HPDE6-E6E7 (cell line): ENCODE measurements at regions not wholly inside any gene's neighbourhood (a gene's known extent, or its start where the extent isn't known, plus 50 kb on each side); places are given as distances from the start of the nearest gene placed in this dataset.
"Not testable (repeated sequence)": the region's sequence is repeated elsewhere in the genome, so short reads cannot be mapped to it uniquely, and the experiment has no call there.

Source experiments
- DNase-seq: peaks from one replicate; pipeline ENCODE4 v3.0.0; 2011; ENCODE audit warnings: missing footprints; ENCODE audit errors: extremely low spot score

- DNase-seq = peak; percentile 5
Observed at GRCh38 chr5:90285581-90285980, 124.0 kb downstream of the CETN3 start.

- DNase-seq = no peak
Observed at GRCh38 chr5:90284375-90284774, 125.2 kb downstream of the CETN3 start.

GRCh38 chr5:90279091-90279490, 130.5 kb downstream of the CETN3 start:
- DNase-seq = no peak

GRCh38 chr5:90274216-90274615, 135.3 kb downstream of the CETN3 start:
- DNase-seq = no peak

GRCh38 chr5:90267646-90268045, 141.9 kb downstream of the CETN3 start:
- no peak for DNase-seq

- no peak for DNase-seq
Observed at GRCh38 chr5:90265545-90265857, 144.1 kb downstream of the CETN3 start.

GRCh38 chr5:90264689-90265544, 144.6 kb downstream of the CETN3 start:
- peak; percentile 26 for DNase-seq

GRCh38 chr5:90263102-90263820, 146.3 kb downstream of the CETN3 start:
- DNase-seq = no peak

- DNase-seq = no peak
Observed at GRCh38 chr5:90251447-90251846, 158.1 kb downstream of the CETN3 start.

GRCh38 chr5:90248640-90249039, 160.9 kb downstream of the CETN3 start:
- no peak for DNase-seq

- DNase-seq = not testable (repeated sequence)
Observed at GRCh38 chr5:90243848-90244247, 165.7 kb downstream of the CETN3 start.

- DNase-seq = no peak
Observed at GRCh38 chr5:90233476-90233875, 176.1 kb downstream of the CETN3 start.

- no peak for DNase-seq
Observed at GRCh38 chr5:90231688-90232087, 177.9 kb downstream of the CETN3 start.

- no peak for DNase-seq
Observed at GRCh38 chr5:90227683-90228082, 181.9 kb downstream of the CETN3 start.

- DNase-seq = no peak
Observed at GRCh38 chr5:90226433-90227099, 183.0 kb downstream of the CETN3 start.

- no peak for DNase-seq
Observed at GRCh38 chr5:90224342-90224741, 185.2 kb downstream of the CETN3 start.

- no peak for DNase-seq
Observed at GRCh38 chr5:90223756-90224155, 185.8 kb downstream of the CETN3 start.

GRCh38 chr5:90221951-90222350, 187.6 kb downstream of the CETN3 start:
- DNase-seq = peak; percentile 36

GRCh38 chr5:90220554-90220953, 189.0 kb downstream of the CETN3 start:
- no peak for DNase-seq

GRCh38 chr5:90214991-90215390, 194.6 kb downstream of the CETN3 start:
- DNase-seq = no peak

- not testable (repeated sequence) for DNase-seq
Observed at GRCh38 chr5:90208323-90208722, 201.2 kb downstream of the CETN3 start.

- peak; percentile 54 for DNase-seq
Observed at GRCh38 chr5:90201923-90202322, 207.6 kb downstream of the CETN3 start.
